ENCODE measurements at regions not wholly inside any gene's neighbourhood (a gene's known extent, or its start where the extent isn't known, plus 50 kb on each side); places are given as distances from the start of the nearest gene placed in this dataset.

- H3K27ac ChIP-seq = no peak overlapping the region
- TF ChIP-seq CTCF (conservative IDR thresholded peaks at IDR 0.05) = no peak
Measured at GRCh38 chr4:75370576-75370975, 143.6 kb downstream of the RCHY1 start.

- no peak overlapping the region for H3K27ac ChIP-seq
- no peak for TF ChIP-seq CTCF (conservative IDR thresholded peaks at IDR 0.05)
Measured at GRCh38 chr4:75345423-75345822, 168.8 kb downstream of the RCHY1 start.

GRCh38 chr4:75344915-75345314 is 169.3 kb downstream of the RCHY1 start:
- TF ChIP-seq CTCF (conservative IDR thresholded peaks at IDR 0.05) = no peak

GRCh38 chr4:75343333-75343732 is 170.9 kb downstream of the RCHY1 start:
- no peak overlapping the region for H3K27ac ChIP-seq
- no peak for TF ChIP-seq CTCF (conservative IDR thresholded peaks at IDR 0.05)

More at GRCh38 chr4:75344915-75345314, 169.3 kb downstream of the RCHY1 start:
- H3K27ac ChIP-seq = no peak overlapping the region

GRCh38 chr4:75340561-75340960 is 173.6 kb downstream of the RCHY1 start:
- TF ChIP-seq CTCF (conservative IDR thresholded peaks at IDR 0.05) = no peak
- no peak overlapping the region for H3K27ac ChIP-seq

GRCh38 chr4:75338352-75338880 is 175.8 kb downstream of the RCHY1 start:
- no peak overlapping the region for H3K27ac ChIP-seq
- no peak for TF ChIP-seq CTCF (conservative IDR thresholded peaks at IDR 0.05)

- no peak overlapping the region for H3K27ac ChIP-seq
- TF ChIP-seq CTCF (conservative IDR thresholded peaks at IDR 0.05) = no peak
Measured at GRCh38 chr4:75327804-75328512, 186.2 kb downstream of the RCHY1 start.

Measured in VCaP (cell line).